ENCODE measurements at regions not wholly inside any gene's neighbourhood (a gene's known extent, or its start where the extent isn't known, plus 50 kb on each side); places are given as distances from the start of the nearest gene placed in this dataset.

- no peak for DNase-seq (ENCODE audit: insufficient read length, low spot score)
- no peak for TF ChIP-seq POLR2A (IDR thresholded peaks at IDR 0.05; ENCODE audit: low read depth, low read length)
- no peak for FAIRE-seq
These were observed 662.0 kb upstream of the CCDC54 start for GRCh38 chr3:106715286-106715685.

DNA sequence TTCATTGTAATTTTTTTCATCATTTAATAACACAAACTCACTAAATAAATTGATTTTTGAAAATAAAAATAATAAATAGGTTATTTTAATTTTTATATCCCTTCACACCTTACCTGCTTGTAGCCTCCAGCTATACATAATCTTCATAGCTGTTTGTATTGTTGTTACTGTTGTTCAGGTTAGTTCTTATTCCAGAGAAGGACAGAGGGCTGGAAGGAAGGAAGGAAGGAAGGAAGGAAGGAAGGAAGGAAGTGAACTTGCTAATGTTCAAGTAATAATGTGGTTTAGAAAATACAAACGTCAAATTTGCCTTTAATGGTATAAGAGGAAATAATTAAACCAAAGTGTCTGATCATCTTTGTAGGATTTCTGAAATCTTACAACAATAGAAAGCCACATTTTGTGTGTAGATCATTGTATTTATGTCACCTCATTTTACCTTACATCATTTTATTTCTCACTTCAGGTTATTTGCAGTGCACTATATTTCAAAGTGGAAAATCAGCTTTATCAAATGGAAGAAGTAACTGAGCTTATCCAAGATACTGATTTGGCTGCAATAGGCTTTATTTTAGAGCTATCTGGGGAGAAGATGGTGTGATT lies 660.0 kb upstream of the CCDC54 start:
- FAIRE-seq (peak; percentile 43), DNase-seq (ENCODE audit: insufficient read length, low spot score) (no peak)
- TF ChIP-seq POLR2A (IDR thresholded peaks at IDR 0.05; ENCODE audit: low read depth, low read length), result no peak

DNA sequence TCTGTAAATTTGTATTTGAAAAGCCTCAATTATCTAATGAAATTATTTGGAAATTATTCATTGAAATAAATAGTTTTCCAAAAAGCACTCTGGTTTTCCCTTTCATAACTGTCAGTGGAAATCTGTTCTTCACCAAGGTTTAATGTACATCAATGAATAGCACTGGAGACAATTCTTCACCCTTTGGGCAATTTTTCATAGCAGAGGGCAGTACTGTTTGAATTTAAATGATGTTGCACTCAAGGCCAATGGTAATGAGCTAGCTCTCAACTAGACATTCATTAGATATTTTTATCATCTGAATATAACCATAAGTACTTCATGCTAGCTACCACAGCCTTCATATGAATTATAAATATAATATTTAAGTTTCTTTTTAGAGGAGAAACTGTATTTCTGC lies 658.2 kb upstream of the CCDC54 start:
- no peak for FAIRE-seq
- TF ChIP-seq POLR2A (IDR thresholded peaks at IDR 0.05; ENCODE audit: low read depth, low read length), result no peak

DNA sequence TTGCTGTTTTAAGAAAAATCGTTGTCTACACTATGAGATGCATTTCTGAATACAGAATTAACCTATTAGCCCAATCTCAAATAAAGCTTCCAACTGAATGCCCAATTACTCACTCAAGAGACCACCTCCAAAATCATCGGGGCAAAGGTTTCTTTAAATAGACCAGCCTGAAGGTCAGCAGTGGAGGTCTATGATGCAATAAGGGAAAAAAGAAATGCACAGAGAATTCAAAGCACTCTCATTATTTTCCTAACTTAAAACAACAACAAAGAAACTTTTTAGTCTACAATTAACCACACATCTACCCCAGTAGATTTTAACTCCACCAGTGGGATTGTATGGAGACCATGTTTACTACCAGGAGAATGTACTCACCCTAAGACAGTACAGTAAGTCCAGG lies 657.7 kb upstream of the CCDC54 start:
- no peak for TF ChIP-seq POLR2A (IDR thresholded peaks at IDR 0.05; ENCODE audit: low read depth, low read length)
- no peak for FAIRE-seq
- DNase-seq (ENCODE audit: insufficient read length, low spot score), result no peak

More for the DNA sequence above, 658.2 kb upstream of the CCDC54 start:
- no peak for DNase-seq (ENCODE audit: insufficient read length, low spot score)

- no peak for TF ChIP-seq POLR2A (IDR thresholded peaks at IDR 0.05; ENCODE audit: low read depth, low read length)
- no peak for DNase-seq (ENCODE audit: insufficient read length, low spot score)
- no peak for FAIRE-seq
These were observed 656.7 kb upstream of the CCDC54 start for GRCh38 chr3:106720510-106720909.

DNA sequence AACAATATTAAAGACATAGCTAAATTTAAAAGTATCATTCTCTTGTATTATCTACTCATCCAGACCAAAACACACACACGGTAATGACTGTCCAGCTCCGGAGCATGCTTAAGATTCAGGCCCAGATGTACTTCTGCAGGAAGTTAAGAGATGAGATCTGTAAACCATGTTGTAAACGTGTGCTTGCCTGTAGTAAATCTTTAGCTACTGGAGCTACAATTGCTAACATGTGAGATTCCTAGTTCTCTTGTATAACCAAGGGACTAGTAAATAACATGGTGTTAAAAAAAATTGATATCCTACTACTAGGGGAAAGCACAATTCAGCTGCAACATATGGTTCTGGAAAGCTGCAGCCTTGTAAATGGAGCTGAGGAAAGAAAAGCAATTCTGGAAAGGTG lies 651.7 kb upstream of the CCDC54 start:
- DNase-seq (ENCODE audit: insufficient read length, low spot score) (no peak), FAIRE-seq (peak; percentile 38)
- TF ChIP-seq POLR2A (IDR thresholded peaks at IDR 0.05; ENCODE audit: low read depth, low read length), result no peak

- FAIRE-seq, result peak; percentile 98
- DNase-seq (ENCODE audit: insufficient read length, low spot score), result peak; percentile 12
- TF ChIP-seq POLR2A (IDR thresholded peaks at IDR 0.05; ENCODE audit: low read depth, low read length), result no peak
These were observed 648.7 kb upstream of the CCDC54 start for GRCh38 chr3:106728315-106729098.

GRCh38 chr3:106729481-106729880 lies 647.8 kb upstream of the CCDC54 start:
- no peak for DNase-seq (ENCODE audit: insufficient read length, low spot score)
- no peak for TF ChIP-seq POLR2A (IDR thresholded peaks at IDR 0.05; ENCODE audit: low read depth, low read length)
- peak; percentile 61 for FAIRE-seq

DNA sequence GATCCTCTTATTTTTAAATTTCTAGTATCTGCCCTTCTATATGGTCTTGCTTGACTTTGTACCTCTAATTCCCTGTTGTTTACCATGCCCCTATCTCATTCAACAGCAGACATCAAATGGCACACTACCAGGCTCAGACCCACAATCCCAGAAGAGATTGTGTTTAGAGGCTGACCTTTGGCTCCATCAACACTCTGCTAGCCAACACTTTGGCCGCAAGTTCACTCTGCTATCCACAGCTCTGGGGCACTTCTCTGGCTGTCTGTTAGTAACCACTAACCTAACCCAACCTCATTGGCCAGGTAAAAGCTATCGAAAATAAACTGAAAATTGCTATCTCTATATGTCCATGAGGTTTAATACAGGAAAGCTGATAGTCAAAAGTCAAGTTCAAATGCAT lies 646.0 kb upstream of the CCDC54 start:
- no peak for DNase-seq (ENCODE audit: insufficient read length, low spot score)
- no peak for TF ChIP-seq POLR2A (IDR thresholded peaks at IDR 0.05; ENCODE audit: low read depth, low read length)
- FAIRE-seq, result no peak

GRCh38 chr3:106734712-106735111 lies 642.5 kb upstream of the CCDC54 start:
- FAIRE-seq, result no peak

DNA sequence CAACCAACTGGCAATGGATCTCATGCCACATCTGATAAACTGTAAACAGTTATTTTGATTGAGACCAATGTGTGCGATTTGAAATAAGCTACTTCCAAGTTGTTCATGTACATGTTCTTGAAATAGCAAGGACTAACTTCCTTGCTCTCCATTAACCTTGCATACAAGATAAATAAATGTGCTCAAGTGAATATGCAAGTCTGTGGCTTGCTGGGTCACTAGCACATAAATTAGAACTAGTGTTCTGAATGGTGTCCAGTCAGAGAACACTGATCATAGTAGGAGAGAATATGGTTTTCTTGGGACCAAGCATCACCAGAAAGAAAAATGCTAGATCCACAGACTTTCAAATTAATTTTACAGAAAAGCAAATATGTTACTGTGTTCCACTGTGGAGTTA lies 640.0 kb upstream of the CCDC54 start:
- TF ChIP-seq POLR2A (IDR thresholded peaks at IDR 0.05; ENCODE audit: low read depth, low read length), result no peak
- DNase-seq (ENCODE audit: insufficient read length, low spot score) (no peak), FAIRE-seq (no peak)

More at GRCh38 chr3:106734712-106735111, 642.5 kb upstream of the CCDC54 start:
- TF ChIP-seq POLR2A (IDR thresholded peaks at IDR 0.05; ENCODE audit: low read depth, low read length), result no peak
- no peak for DNase-seq (ENCODE audit: insufficient read length, low spot score)

- DNase-seq (ENCODE audit: insufficient read length, low spot score) (no peak), FAIRE-seq (no peak)
- no peak for TF ChIP-seq POLR2A (IDR thresholded peaks at IDR 0.05; ENCODE audit: low read depth, low read length)
These were observed 637.1 kb upstream of the CCDC54 start for GRCh38 chr3:106740116-106740515.

GRCh38 chr3:106745344-106746168 lies 631.7 kb upstream of the CCDC54 start:
- TF ChIP-seq POLR2A (IDR thresholded peaks at IDR 0.05; ENCODE audit: low read depth, low read length), result no peak
- no peak for DNase-seq (ENCODE audit: insufficient read length, low spot score)
- FAIRE-seq, result peak; percentile 64

DNA sequence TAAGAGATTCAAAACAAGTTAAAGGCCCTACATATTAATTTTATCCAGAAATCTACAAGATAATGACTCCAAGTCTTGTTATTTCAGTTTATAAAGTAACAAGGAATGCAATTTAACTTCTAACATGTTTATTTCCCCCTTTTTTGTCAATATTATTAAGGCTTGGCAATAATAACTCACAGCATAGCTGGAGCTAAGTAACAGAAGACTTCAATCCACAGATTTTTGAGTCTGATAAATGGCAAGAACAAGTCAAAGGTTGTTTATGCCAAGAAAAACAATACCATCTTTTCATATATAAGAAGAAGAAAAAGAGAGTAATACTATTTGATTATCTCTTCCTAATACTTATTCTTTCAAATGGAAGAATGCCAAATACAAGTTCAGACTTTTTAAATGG lies 631.0 kb upstream of the CCDC54 start:
- DNase-seq (ENCODE audit: insufficient read length, low spot score), result no peak
- FAIRE-seq, result no peak
- TF ChIP-seq POLR2A (IDR thresholded peaks at IDR 0.05; ENCODE audit: low read depth, low read length), result no peak
